ENCODE measurements at regions not wholly inside any gene's neighbourhood (a gene's known extent, or its start where the extent isn't known, plus 50 kb on each side); places are given as distances from the start of the nearest gene placed in this dataset.

GRCh38 chr5:165525271-165525670, 2019.9 kb downstream of the MAT2B start:
- Histone ChIP-seq H3K27me3 (ENCODE audit: control insufficient read depth, insufficient read depth, low read length) (no peaks in the 10 kb centered on the region), H3K4me1 (ENCODE audit: control insufficient read depth, insufficient read depth, low read length) (no peaks in the 10 kb centered on the region), H3K36me3 (ENCODE audit: control insufficient read depth, insufficient read depth, low read length) (no peaks in the 10 kb centered on the region), H3K9ac (ENCODE audit: low read length) (no peak overlapping the region), H3K4me3 (ENCODE audit: low read length) (no peak overlapping the region), H3K9me3 (ENCODE audit: control insufficient read depth, low read length) (no peaks in the 10 kb centered on the region)

GRCh38 chr5:165526357-165526756, 2020.9 kb downstream of the MAT2B start:
- H3K4me3 ChIP-seq (ENCODE audit: low read length), result no peak overlapping the region
- no peaks in the 10 kb centered on the region for H3K4me1 ChIP-seq (ENCODE audit: control insufficient read depth, insufficient read depth, low read length)
- no peaks in the 10 kb centered on the region for H3K9me3 ChIP-seq (ENCODE audit: control insufficient read depth, low read length)
- no peaks in the 10 kb centered on the region for H3K27me3 ChIP-seq (ENCODE audit: control insufficient read depth, insufficient read depth, low read length)
- H3K36me3 ChIP-seq (ENCODE audit: control insufficient read depth, insufficient read depth, low read length), result no peaks in the 10 kb centered on the region
- H3K9ac ChIP-seq (ENCODE audit: low read length), result no peak overlapping the region

- Histone ChIP-seq H3K4me3 (ENCODE audit: low read length) (no peak overlapping the region), H3K4me1 (ENCODE audit: control insufficient read depth, insufficient read depth, low read length) (no peaks in the 10 kb centered on the region), H3K9ac (ENCODE audit: low read length) (no peak overlapping the region), H3K27me3 (ENCODE audit: control insufficient read depth, insufficient read depth, low read length) (no peaks in the 10 kb centered on the region), H3K36me3 (ENCODE audit: control insufficient read depth, insufficient read depth, low read length) (no peaks in the 10 kb centered on the region), H3K9me3 (ENCODE audit: control insufficient read depth, low read length) (no peaks in the 10 kb centered on the region)
Observed at GRCh38 chr5:165527577-165527976, 2022.2 kb downstream of the MAT2B start.

- H3K36me3 ChIP-seq (ENCODE audit: control insufficient read depth, insufficient read depth, low read length), result no peaks in the 10 kb centered on the region
- H3K27me3 ChIP-seq (ENCODE audit: control insufficient read depth, insufficient read depth, low read length), result no peaks in the 10 kb centered on the region
- no peaks in the 10 kb centered on the region for H3K4me1 ChIP-seq (ENCODE audit: control insufficient read depth, insufficient read depth, low read length)
- no peak overlapping the region for H3K4me3 ChIP-seq (ENCODE audit: low read length)
- no peaks in the 10 kb centered on the region for H3K9me3 ChIP-seq (ENCODE audit: control insufficient read depth, low read length)
- no peak overlapping the region for H3K9ac ChIP-seq (ENCODE audit: low read length)
Observed at GRCh38 chr5:165538065-165538464, 2032.6 kb downstream of the MAT2B start.

- Histone ChIP-seq H3K4me1 (ENCODE audit: control insufficient read depth, insufficient read depth, low read length) (no peaks in the 10 kb centered on the region), H3K9me3 (ENCODE audit: control insufficient read depth, low read length) (no peaks in the 10 kb centered on the region), H3K9ac (ENCODE audit: low read length) (no peak overlapping the region), H3K27me3 (ENCODE audit: control insufficient read depth, insufficient read depth, low read length) (no peaks in the 10 kb centered on the region), H3K36me3 (ENCODE audit: control insufficient read depth, insufficient read depth, low read length) (no peaks in the 10 kb centered on the region), H3K4me3 (ENCODE audit: low read length) (no peak overlapping the region)
Observed at GRCh38 chr5:165559645-165560044, 2054.2 kb downstream of the MAT2B start.

GRCh38 chr5:165560648-165561047, 2055.2 kb downstream of the MAT2B start:
- H3K9me3 ChIP-seq (ENCODE audit: control insufficient read depth, low read length), result no peaks in the 10 kb centered on the region
- H3K9ac ChIP-seq (ENCODE audit: low read length), result no peak overlapping the region
- no peaks in the 10 kb centered on the region for H3K27me3 ChIP-seq (ENCODE audit: control insufficient read depth, insufficient read depth, low read length)
- H3K36me3 ChIP-seq (ENCODE audit: control insufficient read depth, insufficient read depth, low read length), result no peaks in the 10 kb centered on the region
- no peaks in the 10 kb centered on the region for H3K4me1 ChIP-seq (ENCODE audit: control insufficient read depth, insufficient read depth, low read length)
- no peak overlapping the region for H3K4me3 ChIP-seq (ENCODE audit: low read length)

- Histone ChIP-seq H3K27me3 (ENCODE audit: control insufficient read depth, insufficient read depth, low read length) (no peaks in the 10 kb centered on the region), H3K36me3 (ENCODE audit: control insufficient read depth, insufficient read depth, low read length) (no peaks in the 10 kb centered on the region), H3K4me1 (ENCODE audit: control insufficient read depth, insufficient read depth, low read length) (no peaks in the 10 kb centered on the region), H3K9ac (ENCODE audit: low read length) (no peak overlapping the region), H3K9me3 (ENCODE audit: control insufficient read depth, low read length) (no peaks in the 10 kb centered on the region), H3K4me3 (ENCODE audit: low read length) (no peak overlapping the region)
Observed at GRCh38 chr5:165565911-165566310, 2060.5 kb downstream of the MAT2B start.

- no peaks in the 10 kb centered on the region for H3K4me1 ChIP-seq (ENCODE audit: control insufficient read depth, insufficient read depth, low read length)
- H3K36me3 ChIP-seq (ENCODE audit: control insufficient read depth, insufficient read depth, low read length), result no peaks in the 10 kb centered on the region
- H3K4me3 ChIP-seq (ENCODE audit: low read length), result no peak overlapping the region
- H3K27me3 ChIP-seq (ENCODE audit: control insufficient read depth, insufficient read depth, low read length), result no peaks in the 10 kb centered on the region
- H3K9me3 ChIP-seq (ENCODE audit: control insufficient read depth, low read length), result no peaks in the 10 kb centered on the region
- no peak overlapping the region for H3K9ac ChIP-seq (ENCODE audit: low read length)
Observed at GRCh38 chr5:165569551-165569950, 2064.1 kb downstream of the MAT2B start.

- Histone ChIP-seq H3K36me3 (ENCODE audit: control insufficient read depth, insufficient read depth, low read length) (no peaks in the 10 kb centered on the region), H3K27me3 (ENCODE audit: control insufficient read depth, insufficient read depth, low read length) (no peaks in the 10 kb centered on the region), H3K4me1 (ENCODE audit: control insufficient read depth, insufficient read depth, low read length) (no peaks in the 10 kb centered on the region), H3K9me3 (ENCODE audit: control insufficient read depth, low read length) (no peaks in the 10 kb centered on the region), H3K4me3 (ENCODE audit: low read length) (no peak overlapping the region), H3K9ac (ENCODE audit: low read length) (no peak overlapping the region)
Observed at GRCh38 chr5:165573445-165573844, 2068.0 kb downstream of the MAT2B start.

GRCh38 chr5:165574100-165574499, 2068.7 kb downstream of the MAT2B start:
- Histone ChIP-seq H3K4me1 (ENCODE audit: control insufficient read depth, insufficient read depth, low read length) (no peaks in the 10 kb centered on the region), H3K9me3 (ENCODE audit: control insufficient read depth, low read length) (no peaks in the 10 kb centered on the region), H3K27me3 (ENCODE audit: control insufficient read depth, insufficient read depth, low read length) (no peaks in the 10 kb centered on the region), H3K36me3 (ENCODE audit: control insufficient read depth, insufficient read depth, low read length) (no peaks in the 10 kb centered on the region), H3K9ac (ENCODE audit: low read length) (no peak overlapping the region), H3K4me3 (ENCODE audit: low read length) (no peak overlapping the region)

GRCh38 chr5:165576678-165577275, 2071.4 kb downstream of the MAT2B start:
- Histone ChIP-seq H3K9ac (ENCODE audit: low read length) (no peak overlapping the region), H3K27me3 (ENCODE audit: control insufficient read depth, insufficient read depth, low read length) (no peaks in the 10 kb centered on the region), H3K36me3 (ENCODE audit: control insufficient read depth, insufficient read depth, low read length) (no peaks in the 10 kb centered on the region), H3K4me1 (ENCODE audit: control insufficient read depth, insufficient read depth, low read length) (no peaks in the 10 kb centered on the region), H3K4me3 (ENCODE audit: low read length) (no peak overlapping the region), H3K9me3 (ENCODE audit: control insufficient read depth, low read length) (no peaks in the 10 kb centered on the region)

- no peaks in the 10 kb centered on the region for H3K4me1 ChIP-seq (ENCODE audit: control insufficient read depth, insufficient read depth, low read length)
- H3K4me3 ChIP-seq (ENCODE audit: low read length), result no peak overlapping the region
- H3K9ac ChIP-seq (ENCODE audit: low read length), result no peak overlapping the region
- H3K9me3 ChIP-seq (ENCODE audit: control insufficient read depth, low read length), result no peaks in the 10 kb centered on the region
- no peaks in the 10 kb centered on the region for H3K27me3 ChIP-seq (ENCODE audit: control insufficient read depth, insufficient read depth, low read length)
- H3K36me3 ChIP-seq (ENCODE audit: control insufficient read depth, insufficient read depth, low read length), result no peaks in the 10 kb centered on the region
Observed at GRCh38 chr5:165579911-165580310, 2074.5 kb downstream of the MAT2B start.

- H3K9ac ChIP-seq (ENCODE audit: low read length), result no peak overlapping the region
- H3K4me3 ChIP-seq (ENCODE audit: low read length), result no peak overlapping the region
- H3K27me3 ChIP-seq (ENCODE audit: control insufficient read depth, insufficient read depth, low read length), result no peaks in the 10 kb centered on the region
- H3K4me1 ChIP-seq (ENCODE audit: control insufficient read depth, insufficient read depth, low read length), result no peaks in the 10 kb centered on the region
- H3K36me3 ChIP-seq (ENCODE audit: control insufficient read depth, insufficient read depth, low read length), result no peaks in the 10 kb centered on the region
- H3K9me3 ChIP-seq (ENCODE audit: control insufficient read depth, low read length), result no peaks in the 10 kb centered on the region
Observed at GRCh38 chr5:165594693-165595092, 2089.3 kb downstream of the MAT2B start.

All from mucosa of stomach (tissue), 1 donor.